NCI-H524 (cell line): ENCODE measurements at regions not wholly inside any gene's neighbourhood (a gene's known extent, or its start where the extent isn't known, plus 50 kb on each side); places are given as distances from the start of the nearest gene placed in this dataset.

Experiments used
- DNase-seq, 2 experiments: peaks; one replicate each; lab custom pipeline; 2025; lab: John Stamatoyannopoulos, UW

DNA sequence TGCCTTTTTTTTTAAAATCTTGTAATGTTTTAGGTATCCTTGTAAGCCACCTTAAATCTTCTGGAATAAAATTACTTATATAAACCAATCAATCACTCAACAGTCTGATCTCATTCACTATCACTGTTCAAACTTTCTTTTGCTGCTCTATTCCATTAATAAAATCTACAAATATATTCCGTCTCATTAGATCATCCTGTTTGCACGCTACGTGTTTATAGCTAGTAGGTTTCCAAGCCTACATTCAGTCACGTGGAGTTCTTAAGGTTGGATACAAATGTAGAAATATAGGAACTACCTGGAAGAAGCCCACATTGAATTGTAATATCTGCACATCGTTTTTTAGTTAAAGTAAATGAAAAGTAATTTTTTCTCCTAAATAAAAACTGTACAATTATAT is 274.8 kb upstream of the CNTN4 start:
- DNase-seq: no peak

DNA sequence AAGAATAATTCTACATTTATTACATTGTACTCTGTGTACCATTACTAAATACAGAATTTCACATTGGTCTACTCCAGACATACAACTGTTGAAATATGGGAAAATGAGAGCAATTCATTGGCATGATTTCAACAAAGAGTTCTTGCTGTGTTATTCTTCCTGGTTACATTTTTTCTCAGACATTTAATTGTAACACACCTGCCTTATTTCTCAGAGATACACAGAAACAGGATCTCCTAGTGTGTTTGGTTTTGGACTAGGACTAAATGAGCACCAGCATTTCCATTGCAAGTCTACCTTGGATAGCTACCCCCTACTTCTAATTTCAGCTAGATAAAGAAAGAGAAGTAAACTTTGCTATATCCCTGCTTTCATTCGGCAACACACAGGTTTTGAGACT is 274.3 kb upstream of the CNTN4 start:
- no peak for DNase-seq

DNA sequence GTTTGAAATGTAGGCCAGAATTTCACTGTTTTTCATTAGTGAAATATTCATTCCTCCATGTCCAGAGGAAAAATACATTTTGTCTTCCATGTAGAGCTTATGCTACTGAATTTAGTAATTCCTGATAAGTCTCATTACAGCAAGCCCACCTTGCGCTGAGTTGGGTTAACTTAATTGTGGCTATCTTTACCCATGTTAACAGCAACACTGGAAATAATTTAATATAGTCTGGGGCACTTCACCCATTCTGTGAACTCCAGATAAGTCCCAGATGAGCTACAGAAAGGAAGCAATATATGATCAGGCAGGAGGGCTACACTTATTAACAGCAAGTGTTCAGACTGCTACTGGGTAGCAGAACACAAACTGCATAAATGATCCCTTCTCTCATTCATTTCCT is 270.1 kb upstream of the CNTN4 start:
- no peak for DNase-seq

DNA sequence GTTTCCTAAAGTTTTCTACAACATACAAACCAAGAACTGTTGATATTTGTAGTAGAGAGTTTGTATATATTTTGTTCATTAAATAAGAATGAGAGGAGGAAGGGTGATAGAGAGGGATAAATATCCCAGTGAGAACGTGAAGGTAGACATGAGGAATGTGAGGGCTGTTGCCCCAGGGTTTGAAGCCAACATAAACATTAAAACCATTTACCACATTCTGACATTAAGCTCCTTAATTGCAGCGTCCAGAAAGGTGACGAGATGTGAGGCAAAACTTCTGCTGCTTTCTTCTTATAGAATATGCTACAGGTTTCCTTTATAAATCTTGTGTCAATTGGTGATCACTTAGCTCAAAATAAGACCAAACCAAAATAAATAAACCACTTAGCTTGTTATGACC is 267.8 kb upstream of the CNTN4 start:
- no peak for DNase-seq

DNA sequence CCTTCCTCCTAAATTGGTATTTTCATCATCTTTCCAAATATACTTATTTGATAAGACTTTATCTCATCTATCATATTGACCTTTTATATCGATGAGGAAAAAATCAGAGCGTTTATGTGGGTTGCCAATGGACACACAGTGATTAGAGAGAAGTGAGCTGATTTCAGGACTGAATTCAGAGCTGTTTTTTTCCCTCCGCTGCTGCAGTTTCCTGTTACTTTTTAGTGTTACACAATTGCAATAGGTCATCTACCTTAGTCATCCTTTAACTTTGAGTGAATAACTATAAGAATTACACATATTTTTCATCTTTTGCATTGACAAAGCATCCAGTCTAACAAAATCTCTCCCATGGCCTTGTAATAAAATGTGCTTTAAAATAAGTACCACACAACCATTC is 266.3 kb upstream of the CNTN4 start:
- no peak for DNase-seq

DNA sequence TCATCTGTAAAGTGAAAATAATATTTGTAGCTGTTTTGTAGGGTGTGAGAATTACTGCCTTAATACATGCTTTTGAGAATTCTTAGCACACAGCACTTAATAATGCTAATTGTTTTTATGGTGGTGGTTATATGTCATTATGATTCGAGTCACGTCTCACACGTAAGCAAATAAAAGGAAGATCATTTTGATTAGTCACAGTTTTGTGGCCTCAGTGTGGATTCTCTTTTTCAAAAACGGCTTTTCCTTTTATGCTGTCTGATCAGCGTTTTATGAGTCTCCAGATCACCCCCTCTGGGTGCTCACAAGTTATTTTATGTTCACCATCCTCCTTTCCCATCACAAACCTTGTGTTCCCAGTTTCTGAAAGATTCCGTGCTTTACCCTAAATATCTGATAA is 255.6 kb upstream of the CNTN4 start:
- no peak for DNase-seq

DNA sequence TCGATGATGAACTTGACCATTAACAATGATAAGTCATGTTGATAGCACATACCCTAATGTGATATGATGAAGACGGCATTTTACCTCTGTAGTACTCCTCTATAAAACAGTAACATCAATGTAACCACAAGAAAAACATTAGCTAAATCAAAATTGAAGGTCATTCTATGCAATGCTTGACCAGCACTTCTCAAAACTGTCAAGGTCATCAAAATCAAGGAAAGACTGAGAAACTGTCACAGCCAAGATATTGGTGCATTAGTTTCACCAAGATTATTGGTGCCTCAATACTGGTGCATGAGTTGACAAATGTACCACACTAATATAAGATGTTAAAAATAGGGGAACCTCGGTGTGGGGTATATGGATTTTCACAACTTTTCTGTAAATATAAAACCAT is 251.1 kb upstream of the CNTN4 start:
- DNase-seq: no peak

DNA sequence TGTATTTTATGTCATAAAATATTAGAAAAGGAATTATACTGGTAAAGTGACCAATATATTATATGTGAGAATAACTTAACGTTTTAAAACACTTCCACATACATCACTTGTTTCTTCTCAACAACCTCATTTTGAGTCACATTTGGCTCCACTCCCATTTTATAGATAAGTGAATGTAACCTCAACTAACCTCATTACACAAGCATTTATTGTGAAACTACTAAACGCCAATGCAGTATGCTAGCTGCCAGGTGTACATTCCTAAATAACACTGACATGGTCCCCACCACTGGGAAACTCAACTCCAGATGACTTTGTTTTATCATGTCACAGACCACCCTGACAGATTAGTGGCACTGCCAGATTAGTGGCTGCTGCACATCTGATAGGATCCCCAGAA is 249.7 kb upstream of the CNTN4 start:
- DNase-seq: no peak

DNA sequence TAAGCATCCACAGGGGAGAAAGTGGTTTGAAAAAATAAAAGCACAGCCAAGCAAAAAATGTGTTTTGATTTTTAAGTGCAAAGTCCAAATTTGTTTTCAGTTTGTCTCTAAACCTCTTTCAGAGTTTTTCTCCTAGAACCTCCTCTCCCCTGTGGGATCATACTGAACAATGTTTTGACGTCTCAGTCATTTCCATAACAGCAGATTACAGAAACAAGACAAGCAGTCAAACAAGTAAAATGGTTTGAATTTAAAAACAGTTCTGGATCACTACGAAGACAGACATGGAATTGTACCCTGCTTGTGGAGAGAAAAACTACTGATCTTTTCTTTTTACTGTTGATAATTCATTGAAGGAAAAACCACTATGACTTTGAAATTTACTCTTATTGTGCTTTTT is 245.7 kb upstream of the CNTN4 start:
- DNase-seq: no peak

DNA sequence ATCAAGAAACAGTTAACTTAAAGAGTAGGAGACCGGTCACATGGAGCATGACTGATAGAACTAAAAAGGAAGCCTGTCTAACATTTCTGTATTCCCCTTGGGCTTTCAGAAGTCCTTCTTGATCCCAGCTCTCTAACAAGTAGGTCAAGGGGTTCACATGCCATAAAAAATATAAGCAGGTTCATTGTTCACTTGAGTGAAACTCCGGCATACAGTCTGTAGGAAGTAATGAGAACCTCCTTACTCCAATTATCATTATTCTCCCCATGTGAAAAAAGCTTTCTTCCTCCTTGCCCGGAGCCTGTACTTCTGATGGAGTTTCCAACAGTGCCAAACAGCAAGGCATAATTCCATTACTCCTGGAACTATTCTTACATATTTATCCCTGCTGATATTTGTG is 242.8 kb upstream of the CNTN4 start:
- no peak for DNase-seq

DNA sequence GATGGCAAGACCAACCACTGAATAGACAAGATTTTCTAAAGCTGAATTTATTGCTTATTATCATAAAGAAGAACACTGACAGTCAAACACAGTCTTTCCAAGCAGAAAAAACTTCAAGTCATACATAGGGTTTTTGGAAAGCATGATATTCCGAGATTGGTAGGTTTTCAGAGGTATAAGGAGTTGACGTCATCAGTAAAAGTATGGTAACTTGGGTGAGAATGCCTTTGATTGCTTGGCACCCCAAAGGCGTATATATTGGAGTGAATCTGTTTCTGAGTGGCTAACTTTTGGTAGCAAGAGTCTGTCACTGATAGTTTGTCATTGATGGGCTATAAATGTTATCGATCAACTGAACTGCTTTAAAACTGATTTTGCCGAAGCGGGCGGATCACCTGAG is 227.9 kb upstream of the CNTN4 start:
- DNase-seq: no peak

DNA sequence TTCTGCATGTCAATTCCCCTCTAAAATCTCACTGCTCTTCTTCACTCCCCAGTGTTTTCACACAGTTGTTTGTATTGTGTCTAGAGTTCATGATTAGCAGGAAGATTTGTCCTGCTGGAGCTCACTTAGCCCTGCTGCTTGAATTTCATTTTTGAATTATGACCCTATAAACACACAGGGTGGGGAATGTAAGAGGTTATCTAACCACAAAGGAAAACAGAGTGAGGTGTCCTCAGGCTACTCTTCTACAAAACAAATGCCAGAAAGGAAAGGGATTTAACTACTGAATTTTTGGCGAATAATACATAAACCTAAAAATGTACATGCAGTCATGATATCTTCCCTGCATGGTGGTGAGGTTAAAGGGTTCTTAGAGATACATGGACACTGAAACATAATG is 215.1 kb upstream of the CNTN4 start:
- DNase-seq: no peak

DNA sequence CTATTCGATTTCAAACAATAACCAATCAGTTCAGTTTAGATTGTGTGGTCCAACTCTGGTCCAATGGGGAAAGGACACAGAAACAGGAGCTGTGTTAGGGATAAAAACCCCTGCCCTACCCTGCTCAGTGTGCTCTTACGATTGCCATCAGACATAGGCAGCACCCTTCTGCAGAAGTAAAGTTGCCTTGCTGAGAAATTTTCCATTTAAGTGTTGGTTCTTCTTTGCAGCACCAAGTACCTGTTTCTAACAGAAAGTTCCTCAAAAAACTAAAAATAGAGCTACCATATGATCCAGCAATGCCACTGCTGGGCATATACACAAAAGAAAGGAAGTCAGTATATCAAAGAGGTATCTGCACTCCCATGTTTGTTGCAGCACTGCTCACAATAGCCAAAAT is 206.2 kb upstream of the CNTN4 start:
- no peak for DNase-seq

DNA sequence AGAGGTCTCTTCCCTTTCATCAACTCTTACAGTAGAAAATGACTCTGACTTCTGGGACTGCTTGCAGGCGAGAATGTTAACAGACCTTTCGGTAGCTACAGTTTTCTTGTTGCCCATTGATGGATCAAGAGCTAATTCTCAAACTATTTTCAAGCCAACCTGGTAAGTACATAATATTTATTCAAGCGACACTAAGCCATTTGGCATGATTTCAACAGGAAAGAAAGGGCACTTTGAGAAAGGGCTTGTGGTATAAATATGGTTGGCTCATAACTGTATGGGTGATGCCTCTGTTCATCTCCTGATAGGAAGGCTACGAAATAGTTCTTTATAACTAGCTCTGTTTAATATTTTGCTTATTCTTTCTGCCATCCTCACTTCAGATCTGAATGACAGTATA is 196.2 kb upstream of the CNTN4 start:
- DNase-seq: no peak

DNA sequence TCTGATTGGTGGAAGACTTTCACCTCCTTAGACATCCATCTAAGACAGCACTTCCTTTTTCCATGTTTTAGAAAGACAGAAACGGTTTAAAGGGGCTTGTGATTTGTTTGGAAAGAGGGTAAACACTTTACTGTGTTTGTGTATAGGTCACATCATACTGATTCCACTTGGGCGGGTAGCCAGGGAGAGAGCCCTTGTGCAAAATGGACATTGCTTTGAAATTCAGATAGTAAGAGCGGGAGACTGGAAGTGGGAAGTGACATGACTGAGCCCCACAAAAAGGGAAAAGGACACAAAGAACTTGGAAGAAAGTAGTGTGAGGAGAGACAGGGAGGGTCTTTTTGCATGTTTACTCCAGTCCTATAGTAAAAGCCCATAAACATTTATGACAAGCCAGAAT is 195.6 kb upstream of the CNTN4 start:
- no peak for DNase-seq

DNA sequence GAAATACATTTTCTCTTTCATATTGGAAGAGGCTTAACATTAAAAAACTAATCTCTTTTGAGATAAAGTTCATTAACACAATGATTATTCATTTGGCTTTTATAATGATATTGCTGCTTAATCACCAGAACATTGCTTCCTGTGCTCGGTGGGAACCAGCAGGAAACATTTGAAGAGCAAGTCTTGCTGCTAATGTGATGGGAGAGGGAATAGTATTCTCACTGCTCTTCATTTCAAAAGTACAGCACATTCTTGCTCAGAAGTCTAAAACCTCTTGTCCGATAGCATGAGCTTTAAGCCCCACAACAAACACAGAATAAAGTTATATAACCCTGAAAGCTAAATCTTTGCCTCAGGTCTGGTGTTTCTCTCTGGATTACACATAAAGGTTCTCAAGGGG is 190.8 kb upstream of the CNTN4 start:
- DNase-seq: no peak

DNA sequence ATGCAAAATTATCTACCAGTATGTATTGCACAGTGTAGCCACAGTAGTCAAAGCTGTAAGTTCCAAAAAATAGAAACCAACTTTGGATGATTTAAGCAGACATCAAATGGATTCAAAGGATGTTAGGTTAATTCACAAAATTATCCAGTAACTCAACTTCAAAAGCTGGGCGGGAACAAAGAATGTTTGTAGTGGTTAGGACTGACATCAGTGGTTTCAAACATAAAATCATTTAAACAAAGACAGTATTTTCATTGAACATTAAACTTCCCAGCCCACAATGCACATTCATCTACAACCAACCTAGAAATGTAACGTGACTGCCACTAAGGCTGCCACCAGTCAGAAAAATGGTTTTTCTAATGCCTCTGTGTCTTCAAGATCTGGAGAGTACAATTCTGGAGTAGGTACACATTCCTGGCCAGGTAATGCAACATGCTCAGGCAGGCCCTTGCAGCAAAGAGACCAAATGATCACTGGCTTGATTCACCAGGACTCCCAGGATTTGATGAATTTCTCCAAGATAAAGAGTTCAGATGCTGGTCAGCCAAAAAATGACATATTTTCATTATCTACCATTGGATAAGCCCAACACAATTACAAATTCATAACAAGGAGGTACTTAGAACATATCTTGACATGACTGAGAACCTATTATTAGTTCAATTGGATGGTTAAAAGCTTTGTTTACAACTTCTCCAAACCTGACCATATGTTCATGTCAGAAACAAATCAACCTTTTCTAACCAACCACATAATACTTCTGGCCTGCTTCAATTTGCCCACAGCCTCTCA is 189.8 kb upstream of the CNTN4 start:
- peak; percentile 7 to 66 for DNase-seq

DNA sequence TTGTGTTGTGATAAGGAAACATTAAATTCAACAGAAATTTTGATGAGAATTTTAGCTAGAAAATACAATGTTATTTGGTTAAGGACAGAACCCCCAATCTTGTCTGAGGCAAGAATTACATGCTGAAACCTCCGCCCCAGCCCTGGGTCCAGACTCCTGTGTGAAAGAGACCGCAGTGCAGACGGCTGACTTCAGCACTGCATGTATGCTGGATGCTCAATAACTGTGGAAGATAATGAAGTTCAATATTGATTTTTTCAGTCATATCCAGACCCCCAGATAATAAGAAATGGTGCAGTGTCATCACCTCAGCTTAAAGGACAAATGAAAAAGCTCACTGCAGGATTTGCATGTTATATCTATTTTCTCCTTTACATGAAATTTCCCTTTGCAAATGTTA is 188.3 kb upstream of the CNTN4 start:
- DNase-seq: no peak

DNA sequence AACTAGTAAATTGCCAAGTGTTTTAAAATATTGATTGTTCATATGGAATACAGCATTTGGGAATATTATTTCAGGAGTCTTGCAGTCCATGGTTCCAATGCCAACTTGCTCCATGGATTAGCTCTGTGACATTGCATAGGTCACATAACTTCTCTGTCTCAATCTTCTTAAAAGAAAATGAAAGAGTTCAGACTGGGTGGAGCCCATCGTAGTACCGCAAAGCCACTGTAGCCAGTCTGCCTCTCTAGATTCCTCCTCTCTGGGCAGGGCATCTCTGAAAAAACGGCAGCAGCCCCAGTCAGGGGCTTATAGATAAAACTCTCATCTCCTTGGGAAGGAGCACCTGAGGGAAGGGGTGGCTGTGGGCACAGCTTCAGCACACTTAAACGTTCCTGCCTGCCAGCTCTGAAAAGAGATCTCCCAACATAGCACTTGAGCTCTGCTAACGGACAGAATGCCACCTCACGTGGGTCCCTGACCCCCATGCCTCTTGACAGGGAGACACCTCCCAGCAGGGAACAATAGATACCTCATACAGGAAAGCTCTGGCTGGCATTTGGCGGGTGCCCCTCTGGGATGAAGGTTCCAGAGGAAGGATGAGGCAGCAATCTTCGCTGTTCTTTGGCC is 168.8 kb upstream of the CNTN4 start:
- no peak for DNase-seq

DNA sequence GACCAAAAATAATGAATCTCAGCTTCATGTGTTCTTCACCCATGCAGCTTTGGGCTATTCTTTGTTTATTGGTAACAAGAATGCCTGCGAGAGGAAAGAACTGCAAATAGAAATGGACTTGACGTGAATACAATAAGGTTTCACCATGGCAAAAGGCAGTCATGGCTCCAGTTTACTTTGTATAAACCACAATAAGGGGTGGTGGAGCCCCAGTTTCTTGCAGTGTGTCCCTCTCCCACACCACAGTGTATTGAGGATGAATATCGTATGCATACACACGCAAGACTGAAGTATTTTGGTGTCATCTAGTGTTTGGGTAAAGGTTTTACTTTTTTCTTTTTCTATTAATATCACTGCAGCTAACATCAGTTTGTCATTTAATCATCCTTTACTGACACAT is 159.7 kb upstream of the CNTN4 start:
- no peak for DNase-seq

DNA sequence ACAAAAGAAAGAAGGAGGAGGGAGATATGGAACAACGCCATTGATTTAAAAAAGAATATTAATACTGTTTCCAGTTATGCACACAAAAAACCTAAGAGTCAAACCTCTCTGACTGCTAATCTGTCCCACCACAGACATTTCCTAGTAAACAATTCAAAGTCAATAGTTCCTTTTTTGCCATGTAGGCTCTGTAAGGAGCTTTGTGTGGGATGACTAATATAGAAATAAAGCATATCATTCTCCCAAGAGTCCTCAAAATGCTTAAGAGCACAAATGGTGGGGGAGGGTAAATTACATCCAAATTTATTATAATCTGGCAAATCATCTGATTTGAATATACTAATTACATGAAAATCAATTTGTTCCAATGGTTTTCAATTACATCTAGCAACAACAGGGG is 155.9 kb upstream of the CNTN4 start:
- no peak for DNase-seq

DNA sequence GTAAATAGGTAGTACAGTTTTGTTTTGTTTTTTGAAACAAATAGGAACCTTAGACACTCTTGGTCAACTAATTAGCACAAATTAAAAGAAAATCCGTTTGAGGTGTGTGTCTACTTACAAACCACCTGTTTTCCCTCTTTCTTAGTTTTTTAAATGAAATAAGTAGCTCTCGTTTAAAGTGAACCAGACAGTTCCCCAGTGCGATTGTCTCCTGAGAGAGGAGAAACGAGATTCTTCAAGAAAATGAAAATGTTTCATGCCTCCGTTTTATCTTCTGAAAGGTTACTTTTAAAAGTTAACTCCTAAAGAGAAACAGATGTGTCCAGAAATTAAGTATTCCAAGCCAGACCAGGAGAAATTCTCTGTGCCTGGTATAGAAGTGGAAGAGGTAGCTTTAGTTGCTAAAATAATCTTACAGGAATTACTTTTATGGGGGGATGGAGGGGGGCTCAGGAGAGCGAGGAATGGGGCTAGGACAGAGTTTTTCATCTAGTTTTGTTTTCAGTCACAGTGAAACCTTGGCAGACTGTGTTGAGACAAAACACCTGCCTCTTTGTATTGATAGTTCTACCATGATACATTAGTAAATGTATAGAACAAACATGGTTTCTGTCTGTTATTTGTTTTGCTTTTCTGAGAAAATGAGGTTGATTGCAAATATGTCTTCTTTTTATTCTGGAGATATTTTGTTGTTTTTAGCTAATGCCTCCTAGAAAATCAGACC is 155.1 kb upstream of the CNTN4 start:
- no peak for DNase-seq

DNA sequence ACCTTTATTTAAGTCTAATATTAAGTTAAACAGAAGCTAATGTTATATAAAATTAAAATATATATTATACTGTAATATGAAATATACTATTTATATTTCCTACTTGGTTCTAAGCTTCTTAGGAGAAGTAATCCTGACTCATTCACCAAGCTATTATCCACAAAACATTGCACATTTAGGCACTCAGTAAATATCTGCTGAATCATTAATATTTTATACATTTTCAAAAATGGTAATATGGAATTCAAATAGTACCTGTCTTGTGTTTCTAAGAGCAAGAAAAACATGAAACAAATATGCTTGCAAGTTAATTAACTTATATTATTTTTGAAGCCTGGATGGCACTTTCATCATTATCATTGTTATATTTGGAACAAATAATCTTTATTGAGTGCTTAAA is 153.0 kb upstream of the CNTN4 start:
- no peak for DNase-seq
